ENCODE measurements at regions not wholly inside any gene's neighbourhood (a gene's known extent, or its start where the extent isn't known, plus 50 kb on each side); places are given as distances from the start of the nearest gene placed in this dataset.

DNA sequence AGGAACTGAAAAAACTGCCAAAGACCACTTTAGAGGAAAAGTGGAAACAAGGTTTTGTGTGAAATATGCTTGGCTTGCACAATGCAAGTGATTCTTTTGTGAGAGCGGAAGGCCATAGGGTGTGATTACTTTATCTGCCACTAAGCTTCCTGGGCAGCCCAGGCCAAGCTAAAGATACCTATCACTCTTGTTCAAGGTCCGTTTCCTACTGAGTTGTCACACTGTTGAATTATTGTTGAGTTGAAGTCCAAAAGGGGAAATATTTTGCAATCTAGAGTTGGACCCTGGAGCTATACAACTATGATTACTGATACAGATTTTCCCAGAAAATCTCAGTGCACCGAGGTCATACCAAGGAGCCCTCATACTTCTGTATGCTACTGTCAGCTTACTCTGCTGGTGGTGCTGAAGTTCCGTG is 72.7 kb upstream of the CTAGE1 start:
- no CpG with 5 or more reads among the region's 4 CpGs for WGBS (ENCODE audit: extremely low coverage, insufficient coverage, insufficient read length)

DNA sequence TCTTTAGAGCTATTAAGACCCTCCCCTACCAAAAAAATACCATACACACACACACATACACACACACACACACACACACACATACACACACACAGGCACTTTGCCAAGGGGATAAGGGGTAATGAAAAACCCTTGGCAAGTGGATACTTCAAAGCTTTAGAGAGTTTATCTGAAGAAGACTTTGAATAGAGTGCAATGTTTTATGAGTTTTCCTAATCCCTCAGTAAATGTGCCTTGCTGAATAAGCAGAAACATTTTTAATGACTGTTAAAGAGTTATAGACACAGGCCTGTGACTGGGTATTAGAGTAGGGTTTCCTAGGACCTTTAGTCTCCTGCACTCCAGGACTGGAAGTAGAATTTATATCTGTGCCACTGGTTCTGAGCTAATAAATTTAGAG is 75.5 kb upstream of the CTAGE1 start:
- Histone ChIP-seq H3K4me1 (ENCODE audit: control insufficient read depth in 1 of 2, insufficient read depth in 2 of 2, low read length in 2 of 2) (peaks cover 4 to 6% of the 10 kb centered on the region in 2 experiments), H2BK5ac (ENCODE audit: low read depth, low read length, poor library complexity) (no peak overlapping the region), H3K4me3 (ENCODE audit: low read depth, low read length) (no peak overlapping the region), H3K79me2 (ENCODE audit: control insufficient read depth, insufficient read depth, low read length, poor library complexity) (no peaks in the 10 kb centered on the region), H4K8ac (ENCODE audit: low read depth, low read length) (no peak overlapping the region), H3K4ac (ENCODE audit: low read depth, low read length) (no peak overlapping the region), H4K12ac (ENCODE audit: low read depth, low read length) (no peak overlapping the region), H3K9ac (ENCODE audit: low read length) (no peak overlapping the region), H4K91ac (ENCODE audit: low read depth, low read length) (no peak overlapping the region), H2AK5ac (ENCODE audit: low read length) (no peak overlapping the region), H3K27me3 (ENCODE audit: insufficient read depth, low read length) (no peaks in the 10 kb centered on the region), H2BK120ac (ENCODE audit: insufficient read depth, low read length, poor library complexity) (no peak overlapping the region), H3K79me1 (ENCODE audit: low read length) (no peaks in the 10 kb centered on the region), H3K23ac (ENCODE audit: low read length) (no peak overlapping the region), H3K27ac (ENCODE audit: low read depth, low read length) (peak overlapping the region; percentile 40), H3K18ac (ENCODE audit: low read length) (no peak overlapping the region), H3K9me3 (ENCODE audit: insufficient read depth, low read depth, low read length) (no peaks in the 10 kb centered on the region), H2BK12ac (ENCODE audit: low read length) (no peak overlapping the region), H2AFZ (ENCODE audit: insufficient read depth, low read length, poor library complexity) (no peak overlapping the region), H3K36me3 (ENCODE audit: control insufficient read depth in 1 of 2, insufficient read depth in 2 of 2, low read length in 2 of 2) (no peaks in the 10 kb centered on the region), H3K4me2 (ENCODE audit: low read length) (no peak overlapping the region), H3K14ac (ENCODE audit: low read length) (no peak overlapping the region)
- DNase-seq, result no peak

More for the DNA sequence above, 72.7 kb upstream of the CTAGE1 start:
- Histone ChIP-seq H3K9me3 (ENCODE audit: insufficient read depth, low read depth, low read length) (no peaks in the 10 kb centered on the region), H4K8ac (ENCODE audit: low read depth, low read length) (no peak overlapping the region), H2BK120ac (ENCODE audit: insufficient read depth, low read length, poor library complexity) (no peak overlapping the region), H2BK12ac (ENCODE audit: low read length) (no peak overlapping the region), H3K79me2 (ENCODE audit: control insufficient read depth, insufficient read depth, low read length, poor library complexity) (no peaks in the 10 kb centered on the region), H3K79me1 (ENCODE audit: low read length) (no peaks in the 10 kb centered on the region), H4K91ac (ENCODE audit: low read depth, low read length) (no peak overlapping the region), H3K4me1 (ENCODE audit: control insufficient read depth in 1 of 2, insufficient read depth in 2 of 2, low read length in 2 of 2) (peaks cover 4 to 6% of the 10 kb centered on the region in 2 experiments), H2AK5ac (ENCODE audit: low read length) (no peak overlapping the region), H3K23ac (ENCODE audit: low read length) (no peak overlapping the region), H3K36me3 (ENCODE audit: control insufficient read depth in 1 of 2, insufficient read depth in 2 of 2, low read length in 2 of 2) (no peaks in the 10 kb centered on the region), H3K4me3 (ENCODE audit: low read depth, low read length) (no peak overlapping the region), H3K14ac (ENCODE audit: low read length) (no peak overlapping the region), H2BK5ac (ENCODE audit: low read depth, low read length, poor library complexity) (no peak overlapping the region), H3K27me3 (ENCODE audit: insufficient read depth, low read length) (no peaks in the 10 kb centered on the region), H3K9ac (ENCODE audit: low read length) (no peak overlapping the region), H3K27ac (ENCODE audit: low read depth, low read length) (no peak overlapping the region), H2AFZ (ENCODE audit: insufficient read depth, low read length, poor library complexity) (no peak overlapping the region), H4K12ac (ENCODE audit: low read depth, low read length) (no peak overlapping the region), H3K4me2 (ENCODE audit: low read length) (no peak overlapping the region), H3K18ac (ENCODE audit: low read length) (no peak overlapping the region), H3K4ac (ENCODE audit: low read depth, low read length) (no peak overlapping the region)
- DNase-seq, result peak in 1 of 2 donors; percentile 39

DNA sequence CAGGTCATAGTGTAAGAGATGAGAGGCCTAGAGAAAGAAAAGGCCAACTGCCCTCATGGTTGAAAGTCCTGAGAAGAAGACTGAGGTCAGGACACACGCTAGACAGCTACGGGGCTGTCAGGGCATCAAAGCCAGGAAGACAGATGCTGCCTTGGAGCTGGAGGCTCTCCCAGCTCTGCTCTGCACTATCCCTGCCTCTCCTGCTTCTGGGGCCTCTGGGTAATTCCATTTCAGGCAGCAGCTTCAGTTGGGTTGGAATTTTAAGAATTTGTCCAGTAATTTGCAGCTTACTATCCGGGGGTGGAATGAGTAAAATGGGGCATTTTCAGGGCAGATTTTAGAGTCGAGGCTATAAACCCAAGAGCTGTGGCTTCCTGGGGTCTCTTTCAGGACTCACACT is 76.2 kb upstream of the CTAGE1 start:
- Histone ChIP-seq H4K12ac (ENCODE audit: low read depth, low read length) (no peak overlapping the region), H2AK5ac (ENCODE audit: low read length) (no peak overlapping the region), H3K23ac (ENCODE audit: low read length) (no peak overlapping the region), H3K36me3 (ENCODE audit: control insufficient read depth in 1 of 2, insufficient read depth in 2 of 2, low read length in 2 of 2) (no peaks in the 10 kb centered on the region), H2BK5ac (ENCODE audit: low read depth, low read length, poor library complexity) (no peak overlapping the region), H3K9ac (ENCODE audit: low read length) (no peak overlapping the region), H3K4ac (ENCODE audit: low read depth, low read length) (no peak overlapping the region), H2AFZ (ENCODE audit: insufficient read depth, low read length, poor library complexity) (no peak overlapping the region), H3K4me3 (ENCODE audit: low read depth, low read length) (no peak overlapping the region), H4K8ac (ENCODE audit: low read depth, low read length) (peak overlapping the region; percentile 17), H3K4me1 (ENCODE audit: control insufficient read depth in 1 of 2, insufficient read depth in 2 of 2, low read length in 2 of 2) (peaks cover 4 to 6% of the 10 kb centered on the region in 2 experiments), H3K79me2 (ENCODE audit: control insufficient read depth, insufficient read depth, low read length, poor library complexity) (no peaks in the 10 kb centered on the region), H3K4me2 (ENCODE audit: low read length) (peak overlapping the region; percentile 21), H3K79me1 (ENCODE audit: low read length) (no peaks in the 10 kb centered on the region), H3K27ac (ENCODE audit: low read depth, low read length) (peak overlapping the region; percentile 74), H2BK120ac (ENCODE audit: insufficient read depth, low read length, poor library complexity) (no peak overlapping the region), H3K18ac (ENCODE audit: low read length) (no peak overlapping the region), H3K27me3 (ENCODE audit: insufficient read depth, low read length) (no peaks in the 10 kb centered on the region), H3K14ac (ENCODE audit: low read length) (no peak overlapping the region), H2BK12ac (ENCODE audit: low read length) (peak overlapping the region; percentile 7), H4K91ac (ENCODE audit: low read depth, low read length) (no peak overlapping the region), H3K9me3 (ENCODE audit: insufficient read depth, low read depth, low read length) (no peaks in the 10 kb centered on the region)
- peak; percentile 22 to 54 for DNase-seq
- WGBS (ENCODE audit: extremely low coverage, insufficient coverage, insufficient read length), result no CpG with 5 or more reads among the region's 4 CpGs

DNA sequence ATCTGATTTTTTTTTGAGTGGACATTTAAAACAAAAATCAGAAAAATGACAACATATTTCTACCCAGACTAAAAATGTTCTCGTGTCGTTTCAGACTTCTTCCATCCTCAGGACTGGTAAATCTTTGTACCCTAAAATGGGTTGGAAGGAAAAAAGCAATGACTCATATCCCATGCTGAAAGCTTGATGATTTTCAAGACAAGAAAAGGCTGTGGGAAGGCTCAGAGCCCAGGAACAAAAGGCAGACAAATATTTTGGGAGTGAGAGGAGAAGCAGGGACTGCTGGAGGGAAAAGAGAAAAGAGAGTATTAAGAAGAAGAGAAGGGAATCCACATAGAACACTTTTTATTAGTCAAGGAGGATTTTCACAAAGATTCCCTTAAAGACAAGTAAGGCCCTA is 77.1 kb upstream of the CTAGE1 start:
- peak in 1 of 2 donors; percentile 34 for DNase-seq
- no peak overlapping the region for H4K12ac ChIP-seq (ENCODE audit: low read depth, low read length)
- H3K4me1 ChIP-seq (ENCODE audit: control insufficient read depth in 1 of 2, insufficient read depth in 2 of 2, low read length in 2 of 2), result peaks cover 4 to 6% of the 10 kb centered on the region in 2 experiments
- no peak overlapping the region for H2AFZ ChIP-seq (ENCODE audit: insufficient read depth, low read length, poor library complexity)
- H3K14ac ChIP-seq (ENCODE audit: low read length), result no peak overlapping the region
- no peaks in the 10 kb centered on the region for H3K9me3 ChIP-seq (ENCODE audit: insufficient read depth, low read depth, low read length)
- no peak overlapping the region for H3K23ac ChIP-seq (ENCODE audit: low read length)
- no peak overlapping the region for H3K4me3 ChIP-seq (ENCODE audit: low read depth, low read length)
- no peak overlapping the region for H2AK5ac ChIP-seq (ENCODE audit: low read length)
- no CpG with 5 or more reads among the region's 2 CpGs for WGBS (ENCODE audit: extremely low coverage, insufficient coverage, insufficient read length)
- no peak overlapping the region for H2BK5ac ChIP-seq (ENCODE audit: low read depth, low read length, poor library complexity)
- no peak overlapping the region for H3K9ac ChIP-seq (ENCODE audit: low read length)
- no peaks in the 10 kb centered on the region for H3K79me2 ChIP-seq (ENCODE audit: control insufficient read depth, insufficient read depth, low read length, poor library complexity)
- no peak overlapping the region for H4K91ac ChIP-seq (ENCODE audit: low read depth, low read length)
- H3K36me3 ChIP-seq (ENCODE audit: control insufficient read depth in 1 of 2, insufficient read depth in 2 of 2, low read length in 2 of 2), result no peaks in the 10 kb centered on the region
- no peak overlapping the region for H4K8ac ChIP-seq (ENCODE audit: low read depth, low read length)
- no peak overlapping the region for H3K18ac ChIP-seq (ENCODE audit: low read length)
- H3K79me1 ChIP-seq (ENCODE audit: low read length), result no peaks in the 10 kb centered on the region
- H3K27me3 ChIP-seq (ENCODE audit: insufficient read depth, low read length), result no peaks in the 10 kb centered on the region
- H3K4ac ChIP-seq (ENCODE audit: low read depth, low read length), result no peak overlapping the region
- no peak overlapping the region for H2BK120ac ChIP-seq (ENCODE audit: insufficient read depth, low read length, poor library complexity)
- H3K4me2 ChIP-seq (ENCODE audit: low read length), result no peak overlapping the region
- peak overlapping the region; percentile 74 for H3K27ac ChIP-seq (ENCODE audit: low read depth, low read length)
- no peak overlapping the region for H2BK12ac ChIP-seq (ENCODE audit: low read length)

Data from trophoblast cell (in vitro differentiated cells and primary cell).